Smooth muscle cell (in vitro differentiated cells): ENCODE measurements at regions not wholly inside any gene's neighbourhood (a gene's known extent, or its start where the extent isn't known, plus 50 kb on each side); places are given as distances from the start of the nearest gene placed in this dataset.

Experiments
- DNase-seq: peaks from one replicate; lab custom pipeline; 2025; ENCODE audit not compliant: unreplicated experiment; lab: John Stamatoyannopoulos, UW
- H2AFZ ChIP-seq: fragments of 200-600 bp; sonication (generic); 2 replicates; pipeline ENCODE4 v1.6.0; 2016; ENCODE audit warnings: antibody characterized with exemption, low read depth, mild to moderate bottlenecking
- H3F3A ChIP-seq: fragments of 200-600 bp; sonication (generic); 2 replicates; pipeline ENCODE4 v1.6.0; 2017; ENCODE audit warnings: antibody characterized with exemption, low read depth
- H3K27ac ChIP-seq: fragments of 200-600 bp; sonication (generic); 2 replicates; pipeline ENCODE4 v1.5.1; 2016; ENCODE audit warnings: low read depth, mild to moderate bottlenecking
- H3K27me3 ChIP-seq: fragments of 200-600 bp; sonication (generic); 2 replicates; pipeline ENCODE4 v1.6.1; 2016; ENCODE audit warnings: low read depth, mild to moderate bottlenecking
- H3K36me3 ChIP-seq: fragments of 200-600 bp; sonication (generic); 2 replicates; pipeline ENCODE4 v1.5.1; 2016; ENCODE audit warnings: low read depth
- H3K4me1 ChIP-seq: fragments of 200-600 bp; sonication (generic); 2 replicates; pipeline ENCODE4 v1.5.1; 2016; ENCODE audit warnings: low read depth
- H3K4me2 ChIP-seq: fragments of 200-600 bp; sonication (generic); 2 replicates; pipeline ENCODE4 v1.6.0; 2016; ENCODE audit warnings: mild to moderate bottlenecking
- H3K4me3 ChIP-seq: fragments of 200-600 bp; sonication (generic); 2 replicates; pipeline ENCODE4 v1.5.1; 2016; ENCODE audit warnings: mild to moderate bottlenecking
- H3K79me2 ChIP-seq: fragments of 200-600 bp; sonication (generic); 2 replicates; pipeline ENCODE4 v1.6.0; 2016; ENCODE audit warnings: low read depth, mild to moderate bottlenecking
- H3K9ac ChIP-seq: fragments of 200-600 bp; sonication (generic); 2 replicates; pipeline ENCODE4 v1.6.0; 2016; ENCODE audit warnings: low read depth
- H3K9me3 ChIP-seq: fragments of 200-600 bp; sonication (generic); replicated peaks from 2 replicates; pipeline ENCODE4 v1.5.1; 2016; ENCODE audit warnings: low read depth
- H4K20me1 ChIP-seq: fragments of 200-600 bp; sonication (generic); 2 replicates; pipeline ENCODE4 v1.6.0; 2016; ENCODE audit warnings: low read depth
- WGBS: methylation state at CpG from one replicate; pipeline ENCODE4 v1.1.7; 2016; ENCODE audit warnings: low lambda C conversion rate; 5-methylcytosine and 5-hydroxymethylcytosine counted together
- TF ChIP-seq, protein P1 (sequence below): fragments of 200-600 bp; sonication (generic); IDR thresholded peaks from 2 replicates; pipeline ENCODE4 v1.5.1; 2017; ENCODE audit warnings: borderline replicate concordance, mild to moderate bottlenecking, antibody characterized with exemption; ENCODE audit not compliant: insufficient read depth, poor library complexity, severe bottlenecking

GRCh38 chr1:57943365-57943764, 519.5 kb upstream of the DAB1 start:
- Histone ChIP-seq H3F3A (no peaks in the 10 kb centered on the region), H3K4me2 (no peak overlapping the region), H2AFZ (no peak overlapping the region), H3K9me3 (no peaks in the 10 kb centered on the region), H3K27me3 (no peaks in the 10 kb centered on the region), H3K4me1 (no peaks in the 10 kb centered on the region), H3K27ac (no peak overlapping the region), H3K9ac (no peak overlapping the region), H3K79me2 (no peaks in the 10 kb centered on the region), H3K4me3 (no peak overlapping the region), H3K36me3 (no peaks in the 10 kb centered on the region), H4K20me1 (no peaks in the 10 kb centered on the region)
- TF ChIP-seq, protein P1, sequence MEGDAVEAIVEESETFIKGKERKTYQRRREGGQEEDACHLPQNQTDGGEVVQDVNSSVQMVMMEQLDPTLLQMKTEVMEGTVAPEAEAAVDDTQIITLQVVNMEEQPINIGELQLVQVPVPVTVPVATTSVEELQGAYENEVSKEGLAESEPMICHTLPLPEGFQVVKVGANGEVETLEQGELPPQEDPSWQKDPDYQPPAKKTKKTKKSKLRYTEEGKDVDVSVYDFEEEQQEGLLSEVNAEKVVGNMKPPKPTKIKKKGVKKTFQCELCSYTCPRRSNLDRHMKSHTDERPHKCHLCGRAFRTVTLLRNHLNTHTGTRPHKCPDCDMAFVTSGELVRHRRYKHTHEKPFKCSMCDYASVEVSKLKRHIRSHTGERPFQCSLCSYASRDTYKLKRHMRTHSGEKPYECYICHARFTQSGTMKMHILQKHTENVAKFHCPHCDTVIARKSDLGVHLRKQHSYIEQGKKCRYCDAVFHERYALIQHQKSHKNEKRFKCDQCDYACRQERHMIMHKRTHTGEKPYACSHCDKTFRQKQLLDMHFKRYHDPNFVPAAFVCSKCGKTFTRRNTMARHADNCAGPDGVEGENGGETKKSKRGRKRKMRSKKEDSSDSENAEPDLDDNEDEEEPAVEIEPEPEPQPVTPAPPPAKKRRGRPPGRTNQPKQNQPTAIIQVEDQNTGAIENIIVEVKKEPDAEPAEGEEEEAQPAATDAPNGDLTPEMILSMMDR, result no peak
- 95% methylated on average over 2 of the region's 2 CpGs for WGBS
- DNase-seq, result no peak

GRCh38 chr1:57934745-57935144, 510.9 kb upstream of the DAB1 start:
- no peaks in the 10 kb centered on the region for H3K9me3 ChIP-seq
- no peaks in the 10 kb centered on the region for H4K20me1 ChIP-seq
- H3K4me1 ChIP-seq, result no peaks in the 10 kb centered on the region
- H3K79me2 ChIP-seq, result no peaks in the 10 kb centered on the region
- no peak for DNase-seq
- peaks cover 2% of the 10 kb centered on the region for H3K27me3 ChIP-seq
- TF ChIP-seq, protein P1, result no peak
- H3F3A ChIP-seq, result no peaks in the 10 kb centered on the region
- 68% methylated on average over 8 of the region's 8 CpGs for WGBS
- no peaks in the 10 kb centered on the region for H3K36me3 ChIP-seq
- H2AFZ ChIP-seq, result no peak overlapping the region
- no peak overlapping the region for H3K27ac ChIP-seq
- no peak overlapping the region for H3K9ac ChIP-seq
- H3K4me3 ChIP-seq, result no peak overlapping the region
- H3K4me2 ChIP-seq, result no peak overlapping the region

DNA sequence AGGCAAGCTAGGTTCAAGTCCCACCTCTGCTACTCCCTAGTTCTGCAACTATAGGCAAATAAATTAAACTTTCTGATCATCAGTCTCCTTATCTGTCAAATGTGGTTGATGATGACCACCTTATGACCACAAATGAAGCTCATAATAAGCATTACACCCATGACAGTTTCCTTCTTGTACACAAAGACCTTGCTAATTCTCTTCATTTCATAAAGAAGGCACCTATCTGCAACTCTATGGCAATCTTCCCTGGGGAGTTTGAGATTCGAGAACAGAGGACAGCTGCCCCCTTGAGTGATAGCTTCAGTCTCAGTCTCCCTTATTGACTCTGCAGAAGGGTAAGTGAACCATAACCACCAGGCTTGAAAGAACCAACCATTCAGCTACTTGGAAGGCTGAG, 503.1 kb upstream of the DAB1 start:
- 78% methylated on average over 1 of the region's 1 CpG for WGBS
- no peak overlapping the region for H2AFZ ChIP-seq
- no peaks in the 10 kb centered on the region for H3K36me3 ChIP-seq
- H3K27me3 ChIP-seq, result peaks cover 7% of the 10 kb centered on the region
- H4K20me1 ChIP-seq, result no peaks in the 10 kb centered on the region
- no peak overlapping the region for H3K4me3 ChIP-seq
- no peak overlapping the region for H3K9ac ChIP-seq
- TF ChIP-seq, protein P1, result no peak
- no peaks in the 10 kb centered on the region for H3F3A ChIP-seq
- no peak overlapping the region for H3K27ac ChIP-seq
- H3K4me1 ChIP-seq, result no peaks in the 10 kb centered on the region
- no peaks in the 10 kb centered on the region for H3K9me3 ChIP-seq
- H3K79me2 ChIP-seq, result no peaks in the 10 kb centered on the region
- no peak overlapping the region for H3K4me2 ChIP-seq
- DNase-seq, result no peak

GRCh38 chr1:57926025-57926552, 502.2 kb upstream of the DAB1 start:
- DNase-seq, result no peak
- Histone ChIP-seq H3K79me2 (no peaks in the 10 kb centered on the region), H3K9me3 (no peaks in the 10 kb centered on the region), H3K9ac (no peak overlapping the region), H3F3A (no peaks in the 10 kb centered on the region), H2AFZ (no peak overlapping the region), H3K27me3 (peaks cover 7% of the 10 kb centered on the region), H3K36me3 (no peaks in the 10 kb centered on the region), H3K4me3 (no peak overlapping the region), H3K4me1 (no peaks in the 10 kb centered on the region), H3K4me2 (no peak overlapping the region), H4K20me1 (no peaks in the 10 kb centered on the region), H3K27ac (no peak overlapping the region)
- 90% methylated on average over 4 of the region's 4 CpGs for WGBS
- TF ChIP-seq, protein P1, result no peak
